Inflammatory macrophage treated with lipopolysaccharide for 4 hours (primary cell): ENCODE measurements at regions not wholly inside any gene's neighbourhood (a gene's known extent, or its start where the extent isn't known, plus 50 kb on each side); places are given as distances from the start of the nearest gene placed in this dataset.
"Not testable (repeated sequence)": the region's sequence is repeated elsewhere in the genome, so short reads cannot be mapped to it uniquely, and the experiment has no call there.

Experiments
- DNase-seq: peaks from one replicate; pipeline ENCODE4 v3.0.0-alpha.2; 2020

DNA sequence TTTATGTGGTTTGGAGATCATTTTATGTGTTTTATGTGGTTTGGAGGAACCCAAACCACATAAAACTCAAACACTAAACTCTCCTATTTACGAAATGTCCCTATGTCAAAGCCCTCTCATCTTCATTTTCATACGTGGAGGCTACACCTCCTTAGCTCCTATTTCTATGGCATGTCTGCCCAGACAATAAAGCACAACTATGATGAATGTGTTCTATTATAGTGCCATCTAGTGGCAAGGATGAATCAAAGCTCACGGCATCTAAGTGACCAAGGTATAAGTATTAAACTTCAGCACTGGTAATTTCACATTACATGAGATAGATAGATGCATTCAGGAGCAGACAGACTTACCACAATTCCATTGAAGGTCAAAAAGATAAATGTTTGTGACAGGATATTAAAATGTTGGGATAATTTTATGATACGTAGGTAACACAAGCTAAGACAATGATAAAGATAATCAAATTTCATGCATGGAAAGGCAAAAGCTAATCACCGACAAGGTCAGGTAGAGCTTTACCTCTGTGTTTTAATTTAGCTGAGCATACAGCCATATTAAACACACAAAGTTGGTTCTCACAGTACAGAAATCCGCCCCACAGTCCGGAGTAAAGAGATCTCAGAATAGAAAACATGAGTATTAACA is 130.6 kb upstream of the FHIT start:
- DNase-seq = peak; percentile 56

- no peak for DNase-seq
Measured at GRCh38 chr3:61387817-61388216, 136.6 kb upstream of the FHIT start.

- not testable (repeated sequence) for DNase-seq
Measured at GRCh38 chr3:61393480-61393947, 142.3 kb upstream of the FHIT start.

GRCh38 chr3:61401359-61401758 is 150.1 kb upstream of the FHIT start:
- DNase-seq = no peak

GRCh38 chr3:61407397-61407796 is 154.0 kb upstream of the PTPRG start:
- no peak for DNase-seq

- no peak for DNase-seq
Measured at GRCh38 chr3:61409638-61410037, 151.7 kb upstream of the PTPRG start.

DNA sequence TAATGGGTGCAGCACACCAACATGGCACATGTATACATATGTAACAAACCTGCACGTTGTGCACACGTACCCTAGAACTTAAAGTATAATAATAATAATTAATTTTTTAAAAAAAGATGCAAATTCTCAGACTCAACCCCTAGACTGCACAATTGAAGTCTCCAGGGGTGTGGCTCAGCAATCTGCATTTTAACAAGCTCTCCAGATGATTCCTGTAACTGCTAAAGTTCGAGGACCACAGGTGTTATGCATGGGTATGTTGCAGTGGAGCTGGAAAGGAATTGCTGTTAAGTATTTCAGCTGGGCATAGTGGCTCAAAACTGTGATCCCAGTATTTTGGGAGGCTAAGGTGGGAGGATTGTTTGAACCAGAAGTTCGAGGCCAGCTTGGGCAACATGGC is 151.0 kb upstream of the PTPRG start:
- not testable (repeated sequence) for DNase-seq

- DNase-seq = no peak
Measured at GRCh38 chr3:61411009-61411662, 150.2 kb upstream of the PTPRG start.

GRCh38 chr3:61414456-61414855 is 146.9 kb upstream of the PTPRG start:
- no peak for DNase-seq

DNA sequence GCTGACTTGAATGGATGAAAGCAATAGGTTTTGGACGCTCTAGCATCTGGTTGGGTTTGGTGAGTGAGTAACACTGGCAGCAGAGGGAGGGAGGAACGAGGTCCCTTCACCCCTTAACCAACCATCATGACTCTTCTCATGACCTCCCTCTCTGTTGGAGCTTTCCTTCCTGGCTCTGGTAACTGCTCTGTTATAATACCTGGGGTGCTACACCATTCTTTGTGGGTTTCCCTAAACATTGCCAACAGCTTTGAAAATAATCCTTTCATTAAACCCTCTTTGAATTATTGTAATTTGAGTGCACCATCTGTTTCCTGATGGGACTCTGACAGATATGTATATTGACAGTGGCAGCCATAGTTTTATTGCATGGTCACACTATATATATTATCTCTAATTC is 146.2 kb upstream of the PTPRG start:
- DNase-seq = no peak

- no peak for DNase-seq
Measured at GRCh38 chr3:61416618-61417017, 144.8 kb upstream of the PTPRG start.

GRCh38 chr3:61417352-61417751 is 144.0 kb upstream of the PTPRG start:
- no peak for DNase-seq

GRCh38 chr3:61420136-61420759 is 141.1 kb upstream of the PTPRG start:
- DNase-seq = no peak

DNA sequence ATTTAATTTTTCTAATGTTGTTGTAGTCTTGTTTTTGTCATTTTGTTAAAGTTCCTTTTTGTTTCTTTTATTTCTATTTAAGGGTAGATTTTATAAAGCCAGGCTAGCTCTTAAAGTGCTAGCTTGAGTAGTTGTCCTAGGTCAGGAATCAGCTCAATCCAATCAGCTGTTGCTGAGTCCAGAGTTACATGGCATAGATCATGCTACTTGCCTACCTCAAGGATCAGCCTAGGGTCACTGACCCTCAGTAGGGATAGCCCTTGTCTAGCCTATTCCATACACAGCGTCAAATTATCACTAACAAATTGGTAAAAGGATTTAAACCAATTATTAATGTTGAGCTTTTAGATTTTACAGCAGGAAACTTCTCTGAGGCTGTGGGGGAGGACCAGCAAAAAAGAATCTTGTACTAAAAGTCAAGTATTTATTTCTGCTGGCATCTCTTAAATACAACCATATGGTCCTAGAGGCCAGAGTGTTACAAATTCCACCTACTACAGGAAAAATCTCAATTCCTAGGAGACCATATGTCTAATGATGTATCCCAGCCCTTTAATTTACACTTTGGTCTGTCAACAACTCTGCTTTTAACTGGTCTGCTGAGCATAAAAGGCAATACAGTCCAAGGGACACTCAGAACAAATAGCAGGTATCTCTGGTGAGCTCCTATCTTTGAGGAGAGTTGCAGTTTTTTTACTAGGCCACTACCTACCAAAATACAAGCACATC is 138.3 kb upstream of the PTPRG start:
- no peak for DNase-seq

- DNase-seq = no peak
Measured at GRCh38 chr3:61425356-61425755, 136.0 kb upstream of the PTPRG start.

DNA sequence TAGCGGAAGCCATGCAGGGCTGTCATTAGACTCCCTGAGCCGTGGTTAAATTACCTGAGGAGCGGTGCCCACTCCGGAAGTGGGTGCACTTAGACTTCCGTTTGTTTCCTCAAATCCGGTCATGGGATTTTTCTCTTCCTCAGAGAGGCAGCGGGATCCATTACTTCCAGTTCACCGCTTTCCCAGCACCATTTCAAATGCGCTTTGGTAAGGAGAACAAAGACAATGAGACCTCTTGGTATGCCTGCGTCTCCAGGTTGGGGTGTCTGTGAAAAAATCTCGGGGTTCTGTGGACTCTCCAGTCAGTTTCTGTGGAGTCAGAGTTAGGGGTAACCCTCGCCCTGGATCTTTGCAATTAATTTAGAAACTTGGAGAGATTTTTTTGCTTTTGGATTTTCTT is 132.3 kb upstream of the PTPRG start:
- no peak for DNase-seq

- not testable (repeated sequence) for DNase-seq
Measured at GRCh38 chr3:61434901-61435300, 126.5 kb upstream of the PTPRG start.

DNA sequence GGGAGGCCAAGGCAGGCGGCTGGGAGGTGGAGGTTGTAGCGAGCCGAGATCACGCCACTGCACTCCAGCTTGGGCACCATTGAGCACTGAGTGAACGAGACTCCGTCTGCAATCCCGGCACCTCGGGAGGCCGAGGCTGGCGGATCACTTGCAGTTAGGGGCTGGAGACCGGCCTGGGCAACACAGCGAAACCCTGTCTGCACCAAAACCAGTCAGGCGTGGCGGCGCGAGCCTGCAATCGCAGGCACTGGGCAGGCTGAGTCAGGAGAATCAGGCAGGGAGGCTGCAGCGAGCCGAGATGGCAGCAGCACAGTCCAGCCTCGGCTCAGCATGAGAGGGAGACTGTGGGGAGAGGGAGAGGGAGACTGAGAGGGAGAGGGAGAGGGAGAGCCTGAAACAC is 126.0 kb upstream of the PTPRG start:
- DNase-seq = not testable (repeated sequence)

- no peak for DNase-seq
Measured at GRCh38 chr3:61438253-61439121, 122.9 kb upstream of the PTPRG start.

GRCh38 chr3:61439122-61439458 is 122.3 kb upstream of the PTPRG start:
- DNase-seq = no peak

- no peak for DNase-seq
Measured at GRCh38 chr3:61442696-61443095, 118.7 kb upstream of the PTPRG start.

DNA sequence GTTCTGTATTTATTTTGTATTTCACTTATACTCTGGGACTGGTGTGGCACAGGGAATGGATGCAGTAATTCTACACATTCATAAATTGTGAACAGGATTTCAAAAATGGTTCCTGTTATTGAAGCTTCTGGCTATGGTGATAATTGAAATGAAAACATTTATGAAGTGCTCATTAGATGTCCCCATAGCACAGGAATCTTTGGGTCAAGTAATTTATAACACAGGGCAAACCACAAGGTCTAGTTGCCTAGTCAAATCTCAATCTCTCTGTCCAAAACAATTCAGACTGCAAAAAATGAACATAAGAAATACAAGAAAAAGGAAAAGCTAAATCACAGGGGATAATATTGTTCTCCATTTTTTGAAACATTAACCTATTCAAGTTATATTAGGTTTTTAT is 117.5 kb upstream of the PTPRG start:
- DNase-seq = no peak

GRCh38 chr3:61444782-61445181 is 116.6 kb upstream of the PTPRG start:
- no peak for DNase-seq
